Activated CD8-positive, alpha-beta memory T cell treated with anti-CD3 and anti-CD28 coated beads for 24 hours (primary cell): ENCODE measurements at regions not wholly inside any gene's neighbourhood (a gene's known extent, or its start where the extent isn't known, plus 50 kb on each side); places are given as distances from the start of the nearest gene placed in this dataset.
"Not testable (repeated sequence)": the region's sequence is repeated elsewhere in the genome, so short reads cannot be mapped to it uniquely, and the experiment has no call there.

Experiments used
- DNase-seq: peaks from one replicate; pipeline ENCODE4 v3.0.0-alpha.2; 2020

DNA sequence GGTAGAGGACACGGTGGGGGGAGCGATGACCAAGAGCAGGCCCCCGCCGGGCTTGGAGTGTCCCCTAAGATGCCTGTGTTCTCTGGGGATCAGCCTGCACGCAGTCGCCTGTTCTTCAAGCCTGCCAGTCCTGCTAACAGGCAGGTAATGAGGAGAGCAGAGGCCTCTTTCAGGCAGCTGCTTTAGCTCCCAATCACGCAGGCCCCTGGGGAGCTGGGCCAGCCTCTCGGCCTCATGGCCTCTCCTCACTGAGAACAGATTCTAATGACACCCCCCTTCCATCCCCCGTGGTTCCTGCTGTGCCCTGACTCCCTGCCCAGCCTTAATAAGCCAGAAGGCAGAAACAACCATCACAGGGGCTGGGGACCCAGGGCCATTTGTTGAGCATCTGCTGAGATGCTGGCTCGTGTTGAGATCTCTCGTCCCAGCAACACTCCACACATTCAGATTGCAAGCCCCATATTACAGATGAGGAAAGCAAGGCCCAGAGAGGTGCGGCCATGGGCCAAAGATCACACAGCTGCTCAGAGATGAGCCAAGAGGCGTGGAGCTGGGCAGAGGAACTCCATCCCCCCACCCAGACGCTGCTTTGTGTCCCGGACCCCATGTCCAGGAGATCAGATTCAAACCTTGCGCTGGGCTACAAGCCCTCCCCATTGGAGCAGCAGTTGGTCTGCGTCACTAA, 71.6 kb upstream of the CASZ1 start:
- no peak for DNase-seq

DNA sequence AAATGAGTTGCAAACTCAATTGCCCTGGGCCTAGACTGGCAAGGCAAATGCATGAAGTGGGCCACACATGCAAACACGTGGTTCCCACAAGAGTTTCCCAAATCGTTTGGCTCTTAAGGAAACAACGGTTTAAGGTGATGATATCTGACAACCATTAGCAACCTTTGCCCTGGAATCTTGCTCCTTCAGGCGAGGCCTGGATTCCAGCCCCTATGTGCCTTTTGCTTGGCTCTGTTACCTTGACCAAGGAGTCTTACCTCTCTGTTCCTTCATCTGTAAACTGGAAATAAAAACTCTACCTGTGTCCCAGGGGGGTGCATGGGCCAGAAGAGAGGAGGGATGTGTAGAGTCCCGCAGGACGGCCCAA, 72.1 kb upstream of the CASZ1 start:
- no peak for DNase-seq

DNA sequence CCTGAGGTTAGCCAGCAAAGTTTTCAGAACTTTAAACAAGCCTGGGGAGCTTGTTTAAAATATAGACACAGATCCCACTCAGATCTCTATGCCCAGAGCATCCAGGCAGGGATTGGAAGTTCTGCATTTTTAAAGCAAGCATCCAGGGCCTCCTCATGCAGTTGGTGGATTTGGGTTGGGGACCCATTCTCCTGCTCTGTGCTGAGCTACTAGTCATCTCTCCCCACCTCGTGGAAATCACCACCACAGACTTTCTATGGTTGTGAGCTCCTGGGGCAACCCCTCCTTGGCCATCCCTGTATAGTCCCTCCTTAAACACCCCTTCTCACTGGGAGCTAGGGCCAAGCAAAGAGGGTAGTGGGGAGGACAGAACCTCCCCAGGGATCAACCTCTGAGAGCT, 73.5 kb upstream of the CASZ1 start:
- no peak for DNase-seq

DNA sequence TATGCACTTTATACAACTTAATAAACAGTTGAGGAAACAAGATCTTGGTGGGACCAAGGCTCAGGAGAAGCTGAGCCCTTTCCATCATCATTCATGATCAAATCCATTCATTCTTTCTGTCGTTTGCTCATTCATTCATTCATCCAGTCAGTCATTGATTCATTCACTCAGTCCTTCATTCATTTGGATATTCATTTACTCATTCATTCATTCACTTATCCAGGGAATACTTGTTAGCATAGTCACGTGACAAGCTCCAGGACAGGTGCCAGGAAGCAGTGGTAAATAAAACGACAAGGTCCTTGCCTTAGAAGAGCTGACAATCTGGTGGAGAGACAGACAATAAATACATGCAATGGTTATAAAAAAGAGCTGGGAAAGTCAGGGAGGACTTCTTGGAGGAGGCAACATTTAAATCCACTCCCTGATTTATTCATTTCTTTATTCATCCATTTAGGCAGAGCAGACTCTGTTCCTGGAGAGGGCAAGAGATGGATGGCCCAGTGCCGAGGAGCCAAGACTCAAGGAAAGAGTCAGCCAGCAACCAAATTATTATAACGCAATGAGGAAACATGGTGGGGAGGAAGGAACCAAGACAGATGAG, 74.1 kb upstream of the CASZ1 start:
- DNase-seq, result no peak

DNA sequence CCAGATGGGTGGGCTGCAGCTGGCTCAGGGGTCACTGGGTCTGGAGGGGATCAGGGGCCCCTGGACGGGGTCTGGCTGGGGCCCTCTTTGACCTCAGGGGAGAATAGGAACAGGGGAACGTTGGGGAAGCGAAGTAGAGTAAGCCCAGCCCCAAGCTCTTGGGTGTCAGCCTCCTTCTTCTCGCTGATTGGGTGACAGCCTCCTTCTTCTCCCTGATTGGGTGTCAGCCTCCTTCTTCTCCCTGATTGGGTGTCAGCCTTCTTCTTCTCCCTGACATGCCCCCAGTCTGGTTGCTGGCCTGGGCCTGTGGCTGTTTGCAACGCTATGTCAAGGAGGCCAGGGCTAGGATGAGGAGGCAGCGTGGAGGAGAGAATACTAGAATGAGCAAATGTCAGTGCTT, 76.7 kb upstream of the CASZ1 start:
- DNase-seq, result no peak

DNA sequence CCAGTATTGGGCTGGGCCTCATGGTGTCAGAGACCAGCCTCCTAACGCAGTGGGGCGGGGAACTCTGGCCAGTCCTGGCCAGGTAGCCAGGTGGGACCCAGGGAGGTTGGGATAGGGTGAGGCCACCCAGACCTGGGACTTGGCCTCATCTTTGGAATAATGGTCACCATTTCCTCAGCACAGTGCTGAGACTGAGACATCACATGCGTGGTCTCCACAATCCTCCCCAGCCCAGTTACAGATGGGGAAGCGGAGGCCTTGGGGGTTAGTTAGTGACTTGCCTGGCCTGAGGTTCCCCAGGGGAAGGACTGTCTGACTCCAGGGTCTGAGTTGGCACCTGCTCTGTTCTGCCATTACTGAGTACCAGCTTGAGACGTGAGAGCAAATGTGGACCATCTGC, 77.9 kb upstream of the CASZ1 start:
- no peak for DNase-seq

DNA sequence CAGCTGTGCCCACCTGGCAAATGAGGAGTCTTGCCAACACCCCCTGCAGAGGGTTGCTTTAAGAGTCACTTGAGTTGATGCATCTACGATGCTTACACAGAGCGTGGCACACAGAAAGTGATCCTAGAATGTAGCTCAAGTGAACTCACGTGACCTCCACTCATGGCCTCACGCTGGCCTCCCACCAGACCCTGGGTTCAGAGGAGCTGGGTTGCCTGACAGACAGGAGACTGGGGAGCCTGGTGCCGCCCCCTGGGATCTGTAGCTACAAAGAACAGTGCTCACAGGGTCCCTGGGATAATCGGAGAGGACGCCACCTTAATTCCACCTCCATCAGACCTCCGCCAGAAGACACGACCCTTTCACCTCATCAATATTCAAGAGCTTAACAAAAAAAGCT, 81.4 kb upstream of the CASZ1 start:
- DNase-seq, result no peak

DNA sequence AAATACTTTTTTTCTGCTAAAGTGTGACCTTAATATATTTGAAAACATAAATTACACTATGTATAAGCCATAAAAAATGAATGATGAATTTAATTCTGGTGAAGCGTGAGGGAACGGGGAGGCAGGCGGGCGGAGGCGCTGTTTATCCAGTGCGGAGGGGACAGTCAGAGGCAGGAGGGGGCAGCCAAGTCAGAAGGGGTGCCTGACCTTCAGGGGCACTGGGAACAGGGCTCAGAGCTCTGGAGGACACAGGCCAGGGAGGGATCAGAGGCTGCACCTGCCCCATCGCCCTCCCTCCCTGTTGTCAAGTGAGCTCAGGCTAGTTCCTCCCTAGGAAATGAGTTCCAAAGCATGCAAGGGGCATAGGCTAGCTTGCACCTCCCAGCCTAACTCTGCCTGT, 82.0 kb upstream of the CASZ1 start:
- DNase-seq, result no peak

DNA sequence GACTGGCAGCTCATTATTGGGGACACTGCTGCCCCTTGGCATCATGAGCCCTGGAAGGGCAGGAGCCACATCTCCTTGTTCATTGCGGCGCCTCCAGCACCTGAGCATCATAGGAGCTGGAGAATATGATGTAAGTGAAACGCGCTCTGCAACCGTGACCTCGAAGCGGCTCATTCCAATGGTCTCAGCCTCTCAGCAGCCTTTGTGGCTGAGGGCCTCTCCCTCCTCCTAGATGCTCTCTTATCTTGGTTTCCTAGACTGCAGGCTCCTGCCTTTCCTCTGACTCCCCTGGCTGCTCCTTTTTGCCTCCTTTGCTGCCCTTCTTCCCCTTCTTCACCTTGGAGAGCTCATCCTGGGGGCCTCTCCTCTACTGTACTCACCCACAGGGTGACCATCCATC, 83.6 kb upstream of the CASZ1 start:
- no peak for DNase-seq

DNA sequence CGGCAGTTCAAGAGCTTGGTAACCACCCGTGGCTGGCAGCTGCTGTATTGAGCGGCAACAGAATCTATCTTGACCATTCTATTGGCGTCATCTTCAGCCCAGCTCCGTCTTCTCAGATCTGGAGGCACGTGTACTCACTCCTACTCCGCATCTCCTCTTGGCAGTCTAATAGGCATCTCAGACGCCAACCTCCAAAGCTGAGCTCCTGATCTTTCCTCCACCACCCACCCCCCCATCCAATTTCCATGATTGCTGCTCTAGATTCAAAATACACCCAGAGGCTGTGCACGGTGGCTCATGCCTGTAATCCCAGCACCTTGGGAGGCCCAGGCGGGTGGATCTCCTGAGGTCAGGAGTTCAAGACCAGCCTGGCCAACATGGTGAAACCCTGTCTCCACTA, 84.6 kb upstream of the CASZ1 start:
- DNase-seq, result no peak

DNA sequence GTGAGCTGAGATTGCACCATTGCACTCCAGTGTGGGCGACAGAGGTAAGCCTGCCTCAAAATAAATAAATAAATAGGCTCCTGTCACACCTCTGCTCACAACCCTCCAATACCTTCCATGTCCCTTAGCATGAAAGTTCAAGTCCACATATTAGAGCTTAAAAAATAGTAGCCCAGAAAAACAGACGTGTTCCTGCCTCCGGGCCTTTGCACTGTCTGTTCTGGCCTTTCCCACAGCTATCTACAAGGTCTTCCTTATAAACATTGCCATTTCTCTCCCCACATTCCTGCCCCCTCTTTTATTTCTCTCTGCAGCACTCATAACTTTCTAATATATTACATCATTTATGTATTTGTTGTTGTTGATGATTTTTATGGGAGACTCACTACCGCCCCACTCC, 85.6 kb upstream of the CASZ1 start:
- no peak for DNase-seq

DNA sequence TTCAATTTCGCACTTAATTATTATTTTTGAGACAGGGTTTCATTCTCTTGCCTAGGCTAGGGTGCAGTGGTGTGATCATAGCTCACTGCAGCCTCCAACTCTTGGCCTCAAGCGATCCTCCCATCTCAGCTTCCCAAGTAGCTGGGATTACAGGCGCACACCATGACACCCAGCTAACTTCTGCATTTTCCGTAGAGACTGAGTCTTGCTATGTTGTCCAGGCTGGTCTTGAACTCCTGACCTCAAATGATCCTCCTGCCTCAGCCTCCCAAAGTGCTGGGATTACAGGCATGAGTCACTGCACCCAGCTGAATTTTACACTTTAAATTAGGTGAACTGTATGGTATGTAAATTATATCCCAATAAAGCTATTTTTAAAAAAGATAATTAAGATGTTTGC, 90.6 kb upstream of the CASZ1 start:
- DNase-seq, result not testable (repeated sequence)

DNA sequence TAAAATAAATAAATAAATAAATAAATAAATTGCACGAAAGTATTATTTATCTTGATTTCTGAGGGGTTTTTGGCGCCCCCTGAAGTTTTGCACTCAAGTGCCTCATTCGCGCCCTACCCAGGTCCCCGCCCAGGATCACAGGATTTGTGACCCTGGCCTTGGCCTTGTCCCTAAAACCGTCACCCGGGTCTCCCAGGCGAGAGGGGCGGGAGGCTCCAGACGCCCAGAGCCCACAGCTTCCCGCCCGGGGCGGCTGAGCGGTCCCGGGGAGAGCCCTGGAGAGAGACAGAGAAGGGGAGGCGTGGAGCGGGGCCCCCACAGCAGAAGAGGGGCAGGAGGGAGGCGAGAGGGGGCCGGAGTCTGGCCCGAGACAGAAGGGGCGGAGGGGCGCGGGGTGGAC, 91.8 kb upstream of the CASZ1 start:
- DNase-seq, result no peak

DNA sequence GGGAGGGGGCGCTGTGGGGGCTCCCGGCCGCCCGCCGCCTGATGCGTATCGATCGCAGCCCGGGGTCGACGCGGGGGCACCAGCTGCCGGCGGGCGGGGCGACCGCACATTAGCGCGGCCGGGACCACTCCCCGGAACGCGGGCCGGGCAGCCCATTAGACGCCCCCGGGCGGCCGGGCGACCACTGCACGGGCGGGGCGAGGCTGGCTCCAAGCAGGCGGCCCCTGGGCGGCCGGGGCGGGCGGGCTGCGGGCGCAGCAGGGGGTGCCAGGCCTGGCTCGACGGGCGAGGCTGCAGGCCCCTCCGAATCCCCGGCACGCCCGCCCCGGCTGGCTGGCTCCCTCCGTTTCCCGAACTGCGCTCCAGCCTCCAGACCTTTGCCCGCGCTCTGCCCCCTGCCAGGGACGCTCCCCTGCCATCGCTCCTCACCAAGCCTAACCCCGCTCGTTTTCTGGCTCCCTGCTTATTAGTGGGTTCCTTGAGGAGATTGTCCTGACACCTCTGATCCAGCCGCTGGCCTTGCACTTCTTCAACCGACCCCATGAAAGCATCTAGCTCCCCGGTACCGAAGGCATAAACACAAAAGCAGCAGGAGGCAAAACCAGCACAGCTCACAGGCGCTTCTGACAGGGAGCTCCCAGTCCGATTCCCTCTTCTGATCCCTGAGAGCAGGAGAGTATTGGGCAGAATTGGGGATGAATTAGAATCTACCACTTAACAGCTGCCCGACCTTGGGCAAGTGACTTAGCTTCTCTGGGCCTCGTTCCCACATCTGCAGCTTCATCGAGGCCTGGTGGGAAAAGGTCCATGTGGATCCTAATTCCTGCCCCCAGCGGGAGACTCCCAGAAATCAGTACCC, 92.6 kb upstream of the CASZ1 start:
- DNase-seq, result no peak

DNA sequence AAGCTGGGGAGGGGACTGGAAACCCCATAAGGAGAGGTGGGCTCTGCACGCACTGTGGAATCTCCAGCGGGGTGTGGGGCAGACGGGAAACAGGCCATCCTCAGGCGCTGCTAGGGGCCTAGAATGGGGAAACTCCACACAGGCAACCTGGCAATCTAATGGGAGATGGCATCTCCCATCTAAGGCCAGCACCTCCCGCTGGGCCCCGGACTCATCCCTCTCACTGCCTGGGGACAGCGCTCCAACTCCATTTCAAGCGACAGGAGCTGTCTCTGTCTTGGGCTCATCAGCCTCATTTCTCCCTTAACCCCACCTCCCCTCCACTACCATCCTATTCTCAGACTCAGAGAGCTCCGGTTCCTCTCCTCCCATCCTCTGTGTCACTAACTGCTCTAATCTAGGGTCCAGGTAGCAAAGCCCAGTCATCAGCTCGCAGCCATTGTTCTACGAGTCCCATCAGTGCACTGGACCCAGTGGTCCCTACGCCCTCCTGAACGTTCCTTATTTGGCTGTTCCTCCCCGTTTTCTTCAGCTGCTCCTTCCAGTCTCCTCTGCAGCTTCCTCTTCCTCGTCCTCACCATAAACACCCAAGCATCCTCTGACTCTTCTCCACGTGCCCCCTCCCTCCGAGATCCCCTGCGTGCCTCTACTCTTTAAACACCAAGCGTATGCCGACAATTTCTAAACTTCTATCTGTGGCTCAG, 93.4 kb upstream of the CASZ1 start:
- no peak for DNase-seq

DNA sequence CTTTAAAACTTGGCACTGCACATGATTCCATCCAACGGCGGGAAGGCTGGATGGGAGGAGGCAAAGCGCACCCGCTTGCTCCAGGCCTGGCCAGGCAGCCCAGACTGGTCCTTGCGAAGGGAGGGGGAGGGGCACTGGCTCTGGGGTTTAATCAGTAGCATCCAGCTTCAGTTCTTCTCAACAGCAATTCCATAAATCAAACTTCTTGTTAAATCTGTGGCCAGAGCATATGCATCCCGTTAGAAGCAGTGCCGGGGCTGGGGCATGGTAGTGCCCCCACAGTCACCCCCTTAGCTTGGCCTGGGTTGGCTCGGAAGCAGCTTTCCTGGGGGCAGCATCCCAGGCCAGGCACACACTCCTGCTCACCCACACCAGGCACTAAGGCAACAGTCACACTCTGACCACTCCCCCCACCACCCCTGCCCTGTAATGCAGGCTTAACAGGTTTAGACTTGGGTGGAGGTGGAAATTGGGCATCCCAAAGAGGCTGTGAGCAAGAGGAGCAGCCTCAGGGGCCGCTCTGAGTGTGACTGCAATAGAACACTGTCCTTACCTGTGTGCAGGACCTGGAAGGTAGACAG, 94.1 kb upstream of the CASZ1 start:
- no peak for DNase-seq

DNA sequence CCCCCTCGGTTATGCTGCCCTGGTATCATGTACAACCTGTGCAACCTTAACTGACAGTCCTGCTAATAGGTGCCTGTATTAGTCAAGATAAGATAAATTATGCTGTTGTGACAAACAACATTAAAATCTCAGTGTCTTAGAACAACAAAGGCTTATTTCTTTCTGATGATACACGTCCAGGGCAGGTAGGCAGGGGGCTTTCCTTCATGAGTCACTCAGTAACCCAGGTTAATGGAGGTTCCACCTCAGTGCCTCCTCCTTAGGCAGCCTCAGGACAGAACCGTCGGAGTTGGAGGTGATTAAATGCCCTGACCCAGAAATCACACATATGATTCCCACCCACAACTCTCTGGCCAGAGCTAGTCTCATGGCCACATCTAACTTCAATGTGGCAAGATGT, 94.6 kb upstream of the CASZ1 start:
- no peak for DNase-seq

DNA sequence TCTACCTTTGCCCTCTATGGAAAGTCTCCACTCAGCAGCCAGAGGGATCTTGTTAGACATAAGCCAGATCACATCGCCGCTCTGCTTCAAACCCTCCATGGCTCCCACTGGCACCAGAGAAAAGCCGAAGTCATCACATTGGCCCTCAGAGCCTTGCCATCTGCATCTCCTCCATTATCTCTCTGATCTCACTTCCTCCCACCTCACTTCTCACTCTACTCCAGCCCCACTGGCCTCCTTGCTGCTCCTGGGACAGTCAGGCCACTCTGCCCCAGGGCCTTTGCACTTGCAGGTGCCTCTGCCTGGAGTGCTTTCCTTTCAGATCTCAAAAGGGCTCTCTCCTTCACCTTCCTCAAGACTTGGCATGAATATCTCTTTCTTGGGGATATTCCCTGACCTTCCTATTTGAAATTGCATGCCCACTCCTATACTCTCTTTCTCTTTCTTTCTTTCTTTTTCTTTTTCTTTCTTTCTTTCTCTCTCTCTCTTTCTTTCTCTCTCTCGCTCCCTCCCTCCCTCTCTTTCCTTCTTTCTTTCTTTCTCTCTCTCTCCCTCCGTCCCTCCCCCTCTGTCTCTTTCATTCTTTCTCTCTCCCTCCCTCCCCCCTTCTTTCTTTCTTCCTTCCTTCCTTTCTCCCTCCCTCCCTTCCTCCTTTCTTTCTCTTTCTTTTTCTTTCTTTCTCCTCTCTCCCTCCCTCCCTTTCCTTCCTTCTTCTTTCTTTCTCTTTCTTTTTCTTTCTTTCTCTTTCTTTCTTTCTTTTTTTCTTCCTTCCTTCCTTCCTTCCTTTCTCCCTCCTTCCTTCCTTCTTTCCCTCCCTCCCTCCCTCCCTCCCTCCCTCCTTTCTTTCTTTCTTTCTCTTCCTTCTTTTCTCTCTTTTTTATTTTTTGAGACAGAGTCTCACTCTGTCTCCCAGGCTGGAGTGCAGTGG, 96.0 kb upstream of the CASZ1 start:
- DNase-seq, result no peak

DNA sequence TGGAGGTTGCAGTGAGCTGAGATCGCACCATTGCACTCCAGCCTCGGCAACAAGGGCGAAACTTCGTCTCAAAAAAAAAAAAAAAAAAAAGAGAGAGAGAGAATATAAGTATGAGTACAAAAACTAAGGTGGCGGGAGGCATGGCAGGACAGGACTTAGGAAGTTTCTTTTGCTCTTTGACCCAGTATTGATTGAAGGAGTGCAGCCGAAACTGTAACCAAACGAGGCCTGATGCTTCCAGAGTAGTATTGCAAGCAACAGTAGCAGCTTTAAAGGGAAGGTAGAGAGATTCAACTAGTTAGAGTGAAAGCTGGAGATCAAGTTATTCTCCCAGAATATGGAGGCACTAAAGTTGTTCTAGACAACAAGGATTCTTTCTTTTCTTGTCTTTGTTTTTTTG, 99.2 kb upstream of the CASZ1 start:
- DNase-seq, result no peak

DNA sequence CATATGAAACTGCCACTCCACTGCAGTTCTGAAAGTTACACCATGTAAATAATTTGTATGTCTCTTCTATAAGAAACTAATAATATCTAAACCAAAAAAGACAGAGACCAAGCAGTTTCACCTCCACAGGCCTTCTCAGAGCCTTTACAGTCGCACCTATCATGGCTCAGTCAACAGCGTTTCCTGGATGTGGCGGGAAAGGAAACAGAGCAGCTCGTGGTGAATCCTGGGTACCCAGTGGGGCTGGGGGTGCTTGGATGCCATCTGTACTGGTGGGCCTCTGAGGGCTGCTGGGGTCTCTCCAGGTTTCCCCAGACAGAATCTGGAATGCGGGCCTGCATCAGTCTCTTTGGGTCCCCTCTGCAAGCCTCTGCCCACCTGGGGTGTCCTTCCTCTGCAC, 100.2 kb upstream of the CASZ1 start:
- no peak for DNase-seq

DNA sequence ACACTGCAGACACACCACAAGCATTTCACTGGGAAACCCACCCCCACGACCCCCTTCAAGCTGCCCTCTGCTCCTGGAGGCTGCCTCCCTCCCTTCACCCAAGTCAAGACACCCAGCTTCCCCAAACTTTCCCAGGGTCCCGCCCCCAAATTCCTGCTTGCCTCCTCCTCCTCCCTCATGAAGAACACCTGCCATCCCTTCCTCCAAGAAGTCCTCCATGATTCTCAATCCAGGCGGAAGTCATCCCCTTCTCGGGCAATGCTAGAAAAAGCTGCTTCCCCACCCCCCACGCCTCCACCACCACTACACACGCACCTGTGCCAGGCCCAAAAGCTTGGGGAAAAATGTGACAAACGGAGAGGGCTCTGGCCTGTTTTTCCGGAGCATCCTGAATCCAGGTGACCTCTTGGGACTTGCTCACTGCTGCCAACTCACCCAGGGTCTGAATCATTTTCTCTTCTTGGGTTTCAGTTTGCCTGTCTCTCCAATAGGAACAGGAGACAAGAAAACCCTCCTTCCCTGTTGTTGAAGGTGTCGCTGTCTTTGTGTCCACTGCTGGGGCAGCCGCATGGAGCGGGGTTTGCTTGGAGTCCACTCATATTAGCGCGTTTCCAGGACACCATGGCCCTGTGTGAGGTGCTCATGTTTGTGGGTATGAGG, 101.0 kb upstream of the CASZ1 start:
- DNase-seq, result no peak
